ENCODE measurements at regions not wholly inside any gene's neighbourhood (a gene's known extent, or its start where the extent isn't known, plus 50 kb on each side); places are given as distances from the start of the nearest gene placed in this dataset.

DNA sequence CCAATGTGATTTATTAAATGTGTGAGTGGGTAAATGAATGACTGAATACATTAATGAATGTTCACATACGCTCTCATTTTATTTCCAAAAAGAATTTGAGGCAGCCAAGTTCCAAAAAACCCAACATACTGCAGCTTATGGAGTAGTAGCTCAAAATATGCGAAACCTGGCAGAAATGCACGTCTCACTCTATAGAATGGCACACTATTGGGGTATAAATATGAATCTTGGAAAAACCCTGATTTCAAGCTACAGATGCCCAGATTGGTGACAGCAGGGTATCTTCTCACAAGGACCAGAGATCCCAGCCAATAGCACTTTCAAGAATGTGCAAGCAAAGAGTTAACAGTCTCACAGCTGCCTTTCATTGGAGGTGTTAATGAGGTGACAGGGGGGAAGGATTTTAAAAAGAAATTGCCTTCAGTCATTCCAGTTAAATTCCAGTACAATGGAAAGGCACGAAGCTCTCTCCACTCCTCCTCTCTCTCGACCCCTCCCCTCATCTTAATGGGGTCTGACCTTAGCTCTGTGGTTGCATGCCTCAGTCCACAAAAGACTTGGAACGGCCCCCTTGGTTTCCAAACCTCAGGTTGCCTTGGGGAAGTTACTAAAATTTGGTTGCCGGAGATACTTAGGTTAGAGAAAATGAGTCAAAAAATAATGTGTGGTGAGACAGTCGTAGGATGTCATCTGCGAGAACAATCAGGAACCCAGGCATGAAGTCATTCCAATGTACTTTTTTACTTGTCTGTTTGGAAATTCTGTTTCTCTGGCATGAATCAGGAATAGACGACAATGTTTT lies 307.4 kb downstream of the NFIB start:
- peaks cover 7% of the 10 kb centered on the region for H3K9me3 Mint-ChIP-seq
- no peaks in the 10 kb centered on the region for H3K27me3 Mint-ChIP-seq (ENCODE audit: low read depth)
- ATAC-seq (no peak), DNase-seq (no peak)
- H3K4me3 Mint-ChIP-seq: no peak overlapping the region
- no peaks in the 10 kb centered on the region for H3K36me3 Mint-ChIP-seq (ENCODE audit: insufficient read depth)
- no peaks in the 10 kb centered on the region for H3K4me1 Mint-ChIP-seq (ENCODE audit: low read depth)

DNA sequence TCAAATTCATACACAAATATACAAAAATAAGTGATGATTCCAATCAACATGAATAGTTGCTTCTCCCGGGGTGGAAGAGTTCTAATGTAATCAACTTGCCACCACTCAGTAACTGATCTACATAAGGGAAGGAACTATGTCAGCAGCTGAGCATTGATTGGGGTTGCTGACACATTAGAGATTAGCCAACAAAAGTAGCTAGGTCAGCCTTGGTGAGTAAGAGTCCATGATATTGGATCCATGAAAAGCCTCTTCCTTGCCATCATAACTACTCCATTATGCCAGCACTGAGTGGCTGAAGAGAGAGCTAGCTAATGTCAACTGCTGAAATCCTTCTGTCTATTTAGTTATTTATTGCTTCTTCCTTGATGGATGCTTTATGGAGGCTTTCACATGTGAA lies 309.8 kb downstream of the NFIB start:
- Mint-ChIP-seq H3K4me1 (ENCODE audit: low read depth) (no peaks in the 10 kb centered on the region), H3K4me3 (no peak overlapping the region), H3K9me3 (peaks cover 7% of the 10 kb centered on the region), H3K27me3 (ENCODE audit: low read depth) (no peaks in the 10 kb centered on the region), H3K36me3 (ENCODE audit: insufficient read depth) (no peaks in the 10 kb centered on the region)
- DNase-seq: no peak
- no peak for ATAC-seq

DNA sequence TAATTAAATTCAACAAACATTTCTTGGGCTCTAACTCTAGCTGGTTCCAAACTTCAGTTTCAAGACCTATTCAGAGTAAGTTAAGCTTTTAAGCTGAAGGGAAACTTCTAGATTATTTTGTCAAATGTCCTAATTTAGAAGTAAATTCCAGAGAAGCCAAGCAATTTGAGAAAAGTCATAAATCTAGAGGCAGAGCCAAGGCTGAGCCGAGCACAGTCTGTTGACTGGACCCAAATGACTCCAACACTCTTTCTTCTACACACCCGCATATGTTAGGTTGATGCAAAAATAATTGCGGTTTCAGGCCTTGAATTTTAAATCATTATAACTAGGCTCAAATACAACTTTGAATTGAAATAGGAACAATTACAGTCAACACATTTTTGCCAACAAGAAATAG lies 319.7 kb downstream of the NFIB start:
- Mint-ChIP-seq H3K27me3 (ENCODE audit: low read depth) (no peaks in the 10 kb centered on the region), H3K9me3 (no peaks in the 10 kb centered on the region), H3K4me1 (ENCODE audit: low read depth) (no peaks in the 10 kb centered on the region), H3K36me3 (ENCODE audit: insufficient read depth) (no peaks in the 10 kb centered on the region), H3K4me3 (no peak overlapping the region)
- no peak for DNase-seq
- no peak for ATAC-seq

DNA sequence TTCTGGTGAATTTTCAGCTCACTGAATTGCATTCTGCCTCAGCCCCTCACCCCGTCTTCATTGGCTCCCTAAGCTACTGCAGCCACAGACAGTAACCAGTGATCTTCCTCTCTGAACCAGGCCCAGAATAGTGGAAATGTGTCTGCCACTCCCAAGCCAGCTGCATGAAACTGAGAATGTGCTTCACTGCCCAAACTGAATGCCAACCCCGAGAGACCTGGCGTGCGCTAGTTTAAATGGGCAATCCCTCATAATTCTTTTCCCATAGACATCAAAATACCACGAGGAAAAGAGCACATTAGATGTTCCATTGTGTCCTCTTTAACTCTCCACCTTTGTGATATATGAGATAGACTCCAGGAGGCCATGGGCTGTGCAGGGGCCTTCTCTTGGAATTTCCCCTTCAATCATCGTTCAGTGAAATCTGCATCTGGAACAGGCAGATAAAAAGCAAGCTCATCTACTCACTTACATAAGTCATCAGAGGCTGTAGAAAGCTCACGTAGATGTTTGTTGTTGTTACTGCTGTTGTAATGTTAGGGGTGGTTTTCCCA lies 320.2 kb downstream of the NFIB start:
- no peaks in the 10 kb centered on the region for H3K36me3 Mint-ChIP-seq (ENCODE audit: insufficient read depth)
- no peaks in the 10 kb centered on the region for H3K4me1 Mint-ChIP-seq (ENCODE audit: low read depth)

DNA sequence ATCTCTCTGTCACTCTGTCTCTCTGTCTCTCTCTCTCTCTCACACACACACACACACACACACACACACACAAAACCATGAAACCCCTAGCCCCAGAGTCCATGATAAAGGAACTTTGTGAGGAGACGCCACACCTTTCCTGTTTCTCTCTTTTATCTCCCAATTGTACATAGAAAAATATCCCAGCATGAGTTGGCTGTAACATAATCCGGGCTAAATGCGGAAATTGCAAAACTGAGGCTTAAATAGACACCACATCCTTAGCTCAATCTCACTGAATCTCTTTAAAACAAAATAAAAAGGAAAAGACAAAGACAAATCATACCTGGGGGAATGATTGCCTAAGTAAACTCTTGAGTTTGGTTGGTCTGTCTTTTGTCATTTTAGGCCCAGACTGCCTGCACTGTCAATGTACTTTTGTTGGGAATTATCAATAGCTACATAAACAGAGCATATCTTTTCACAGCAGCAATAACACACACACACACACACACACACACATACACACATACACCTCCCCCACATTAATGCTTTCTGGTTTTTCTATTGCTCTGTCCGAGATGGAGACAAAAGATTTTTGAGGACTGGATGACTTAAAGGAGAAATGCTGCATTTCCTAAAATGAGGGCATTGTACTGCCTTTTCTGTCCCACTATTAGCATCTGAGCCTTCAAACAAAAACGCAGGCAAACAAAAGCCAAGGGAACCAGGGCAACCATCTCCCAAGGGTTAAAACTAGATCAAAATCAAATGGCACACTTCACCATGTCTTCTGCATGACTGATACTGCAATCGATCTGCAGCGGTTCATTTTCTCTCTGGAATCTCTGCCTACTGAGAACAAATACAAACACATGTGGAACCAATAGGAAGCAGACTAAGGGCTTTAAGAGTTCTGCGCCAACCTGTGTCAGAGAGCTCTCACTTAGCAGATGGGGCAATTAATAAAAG lies 321.5 kb downstream of the NFIB start:
- H3K4me3 Mint-ChIP-seq: no peak overlapping the region

More for the DNA sequence above, 320.2 kb downstream of the NFIB start:
- no peaks in the 10 kb centered on the region for H3K27me3 Mint-ChIP-seq (ENCODE audit: low read depth)
- H3K4me3 Mint-ChIP-seq: no peak overlapping the region
- ATAC-seq (no peak), DNase-seq (no peak)
- H3K9me3 Mint-ChIP-seq: no peaks in the 10 kb centered on the region

DNA sequence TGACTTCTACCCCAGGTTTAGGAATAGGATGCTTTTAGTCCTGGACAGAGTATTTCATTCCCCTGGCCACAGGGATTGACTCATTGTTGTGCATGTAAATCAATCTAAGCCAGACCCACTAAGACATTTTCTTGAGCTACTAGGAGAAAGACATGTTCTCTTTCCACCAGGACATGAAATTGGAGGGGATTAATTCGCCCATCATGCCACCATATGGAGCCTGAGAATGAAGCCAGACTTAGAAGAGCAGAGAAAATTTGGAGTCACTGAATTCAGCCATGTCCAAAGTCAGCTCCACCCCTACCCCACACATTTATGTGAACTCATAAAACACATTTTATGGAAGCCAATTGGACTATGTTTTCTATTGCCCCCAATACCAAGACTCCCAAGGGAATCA lies 322.5 kb downstream of the NFIB start:
- Mint-ChIP-seq H3K9me3 (no peaks in the 10 kb centered on the region), H3K4me3 (no peak overlapping the region), H3K27me3 (ENCODE audit: low read depth) (no peaks in the 10 kb centered on the region), H3K36me3 (ENCODE audit: insufficient read depth) (no peaks in the 10 kb centered on the region), H3K4me1 (ENCODE audit: low read depth) (no peaks in the 10 kb centered on the region)
- no peak for ATAC-seq
- DNase-seq: no peak

More for the DNA sequence above, 321.5 kb downstream of the NFIB start:
- Mint-ChIP-seq H3K27me3 (ENCODE audit: low read depth) (no peaks in the 10 kb centered on the region), H3K9me3 (no peaks in the 10 kb centered on the region), H3K4me1 (ENCODE audit: low read depth) (no peaks in the 10 kb centered on the region), H3K36me3 (ENCODE audit: insufficient read depth) (no peaks in the 10 kb centered on the region)
- ATAC-seq (no peak), DNase-seq (no peak)

DNA sequence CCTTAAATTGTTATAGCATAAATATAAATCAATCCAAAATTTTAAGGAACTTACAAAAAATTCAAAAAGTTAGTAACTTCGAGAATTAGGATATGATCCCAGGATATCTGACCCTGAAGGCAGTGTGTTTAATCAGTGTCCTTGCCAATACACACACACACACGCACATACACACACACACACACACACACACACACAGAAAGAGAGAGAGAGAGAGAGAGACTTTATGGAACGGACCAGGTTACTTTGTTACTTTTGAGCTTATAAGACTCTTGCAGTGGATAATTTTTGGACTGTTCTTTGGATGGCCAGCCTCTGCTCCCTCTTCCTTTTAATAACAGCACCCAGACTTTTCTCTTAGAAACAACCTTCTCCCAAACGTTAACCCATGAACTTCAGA lies 322.9 kb downstream of the NFIB start:
- H3K4me1 Mint-ChIP-seq (ENCODE audit: low read depth): no peaks in the 10 kb centered on the region
- ATAC-seq (no peak), DNase-seq (no peak)
- H3K4me3 Mint-ChIP-seq: no peak overlapping the region
- H3K9me3 Mint-ChIP-seq: peaks cover 2% of the 10 kb centered on the region
- H3K27me3 Mint-ChIP-seq (ENCODE audit: low read depth): no peaks in the 10 kb centered on the region
- H3K36me3 Mint-ChIP-seq (ENCODE audit: insufficient read depth): no peaks in the 10 kb centered on the region

DNA sequence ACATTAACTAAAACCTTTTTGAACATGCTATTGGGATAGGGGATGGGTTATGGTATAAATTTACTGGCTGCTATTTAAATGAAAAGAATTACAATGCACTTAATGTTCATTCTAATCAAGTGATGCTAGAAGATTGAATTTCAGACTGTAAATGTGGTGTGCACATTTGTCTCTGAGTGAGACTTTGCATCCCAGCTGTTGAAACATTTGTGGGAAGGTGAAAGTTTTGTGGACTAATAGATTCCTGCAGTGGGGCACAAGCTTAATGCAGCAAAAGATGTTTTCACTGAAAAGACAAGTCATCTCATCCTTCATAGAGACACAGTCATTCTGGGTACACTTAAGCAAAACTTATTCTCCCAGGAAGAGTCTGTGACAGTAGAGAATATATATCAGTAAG lies 323.6 kb downstream of the NFIB start:
- Mint-ChIP-seq H3K4me3 (no peak overlapping the region), H3K36me3 (ENCODE audit: insufficient read depth) (no peaks in the 10 kb centered on the region), H3K9me3 (peaks cover 3% of the 10 kb centered on the region), H3K27me3 (ENCODE audit: low read depth) (no peaks in the 10 kb centered on the region), H3K4me1 (ENCODE audit: low read depth) (no peaks in the 10 kb centered on the region)
- no peak for ATAC-seq
- no peak for DNase-seq

DNA sequence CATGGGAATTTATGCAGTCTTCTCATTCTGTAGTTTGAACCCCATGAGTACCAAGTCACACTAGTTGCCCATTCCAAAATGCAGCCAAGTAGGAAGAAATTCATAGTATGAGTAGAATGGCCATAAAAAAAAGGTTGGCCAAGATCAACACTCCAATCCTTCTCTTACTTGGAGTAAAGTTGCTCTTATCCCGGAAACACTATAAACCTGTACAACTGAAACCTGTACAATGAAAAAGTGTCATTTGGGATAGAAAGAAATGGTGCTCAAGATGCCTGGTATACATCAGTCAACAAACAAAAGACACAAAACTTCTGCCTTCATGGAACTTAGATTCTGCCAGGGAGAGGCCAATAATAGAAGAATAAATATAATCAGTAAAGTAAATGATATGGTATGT lies 325.0 kb downstream of the NFIB start:
- H3K27me3 Mint-ChIP-seq (ENCODE audit: low read depth): no peaks in the 10 kb centered on the region
- H3K4me3 Mint-ChIP-seq: no peak overlapping the region
- H3K4me1 Mint-ChIP-seq (ENCODE audit: low read depth): no peaks in the 10 kb centered on the region
- DNase-seq: no peak
- no peaks in the 10 kb centered on the region for H3K36me3 Mint-ChIP-seq (ENCODE audit: insufficient read depth)
- H3K9me3 Mint-ChIP-seq: peaks cover 3% of the 10 kb centered on the region
- ATAC-seq: no peak

DNA sequence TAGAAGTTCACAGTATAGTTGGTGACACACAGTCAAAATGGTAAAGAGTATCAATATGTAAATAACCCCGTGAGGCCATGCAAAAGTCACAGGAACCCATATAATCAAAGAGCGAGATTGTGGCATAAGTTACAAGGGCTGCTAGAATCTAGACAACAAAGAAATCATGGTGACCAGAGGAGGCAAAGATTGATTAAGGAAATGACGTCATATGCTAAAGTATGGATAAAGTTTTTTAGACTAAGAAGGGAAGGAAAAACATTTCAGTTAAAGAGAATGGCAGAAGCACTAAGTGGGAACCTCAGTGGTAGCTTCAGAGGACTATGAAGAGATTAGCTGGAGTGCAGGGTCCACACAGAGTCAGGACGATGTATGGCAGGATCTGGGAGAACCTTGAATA lies 330.3 kb downstream of the NFIB start:
- H3K9me3 Mint-ChIP-seq: peaks cover 3% of the 10 kb centered on the region
- DNase-seq (no peak), ATAC-seq (no peak)
- H3K4me3 Mint-ChIP-seq: no peak overlapping the region
- H3K36me3 Mint-ChIP-seq (ENCODE audit: insufficient read depth): no peaks in the 10 kb centered on the region
- H3K4me1 Mint-ChIP-seq (ENCODE audit: low read depth): no peaks in the 10 kb centered on the region
- H3K27me3 Mint-ChIP-seq (ENCODE audit: low read depth): no peaks in the 10 kb centered on the region

DNA sequence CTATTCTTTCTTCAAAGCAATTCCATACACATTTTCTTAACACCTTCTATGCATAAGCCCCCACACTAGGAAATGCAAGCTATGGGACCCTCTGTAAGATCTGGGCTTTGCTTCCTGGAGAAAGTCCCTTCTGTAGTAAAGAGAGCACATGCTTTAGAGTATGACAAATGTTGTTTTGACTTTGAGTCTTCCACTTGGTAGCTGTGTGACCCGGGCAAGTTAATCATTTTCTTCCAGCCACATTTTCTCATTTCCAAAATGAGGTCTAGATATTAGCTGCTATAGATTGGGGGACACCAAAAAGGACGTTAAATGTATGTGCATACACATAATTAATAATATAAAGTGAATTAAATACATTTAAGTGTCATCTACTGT lies 334.0 kb downstream of the NFIB start:
- Mint-ChIP-seq H3K27me3 (ENCODE audit: low read depth) (no peaks in the 10 kb centered on the region), H3K4me1 (ENCODE audit: low read depth) (no peaks in the 10 kb centered on the region), H3K9me3 (no peaks in the 10 kb centered on the region), H3K4me3 (no peak overlapping the region), H3K36me3 (ENCODE audit: insufficient read depth) (no peaks in the 10 kb centered on the region)
- no peak for ATAC-seq
- no peak for DNase-seq

DNA sequence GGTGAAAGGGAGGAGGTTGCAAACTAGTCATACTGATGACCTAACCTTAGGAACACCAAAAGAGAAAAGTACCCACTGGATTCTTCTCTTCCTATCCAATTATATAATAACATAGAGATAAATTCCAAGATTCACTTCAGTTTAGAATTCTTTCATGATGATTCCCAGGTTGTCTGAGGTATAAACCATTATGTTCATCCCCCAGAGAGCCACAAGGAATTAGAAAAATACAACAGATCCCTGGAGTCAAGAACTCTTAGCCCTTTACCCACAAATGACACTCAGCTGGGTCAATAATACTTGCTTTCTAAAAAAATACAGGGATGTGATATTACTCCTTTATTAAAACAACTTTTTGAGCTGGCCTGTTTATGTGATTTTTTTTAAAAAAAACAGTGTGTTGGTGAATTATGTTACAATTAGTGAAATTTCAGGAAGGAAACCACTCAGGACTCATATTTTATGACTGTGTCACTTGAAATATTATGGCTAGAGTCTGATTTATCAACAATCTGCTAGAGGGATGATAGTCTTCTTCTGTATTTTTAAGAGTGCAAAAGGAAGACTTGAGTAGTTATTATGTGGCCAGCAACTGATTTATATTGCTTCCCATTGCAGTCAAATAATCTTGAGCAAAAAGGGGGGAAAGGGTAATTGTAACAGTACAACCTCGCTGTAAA lies 338.2 kb downstream of the NFIB start:
- peaks cover 2% of the 10 kb centered on the region for H3K9me3 Mint-ChIP-seq
- no peaks in the 10 kb centered on the region for H3K36me3 Mint-ChIP-seq (ENCODE audit: insufficient read depth)
- no peak for ATAC-seq
- H3K4me3 Mint-ChIP-seq: no peak overlapping the region
- no peak for DNase-seq
- H3K27me3 Mint-ChIP-seq (ENCODE audit: low read depth): no peaks in the 10 kb centered on the region
- H3K4me1 Mint-ChIP-seq (ENCODE audit: low read depth): no peaks in the 10 kb centered on the region

DNA sequence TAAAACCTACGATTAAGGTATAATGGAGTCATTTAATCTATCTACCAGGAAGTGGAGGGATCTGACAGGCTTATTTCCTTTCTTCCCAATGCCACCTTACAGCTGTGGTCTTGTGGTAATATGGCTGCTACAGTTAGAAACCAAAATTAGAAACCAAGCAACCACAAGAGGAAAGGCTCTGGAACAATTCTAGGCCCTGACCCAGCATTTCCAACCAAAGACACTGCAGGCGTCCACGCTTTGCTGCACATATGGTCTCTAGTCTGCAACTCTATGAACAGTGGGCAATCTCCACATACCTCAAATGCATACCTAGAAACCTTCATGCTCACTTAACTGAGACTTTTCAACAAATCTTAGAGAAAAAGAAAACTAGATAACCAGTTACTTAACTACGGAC lies 339.1 kb downstream of the NFIB start:
- Mint-ChIP-seq H3K4me3 (no peak overlapping the region), H3K4me1 (ENCODE audit: low read depth) (no peaks in the 10 kb centered on the region), H3K9me3 (peaks cover 5% of the 10 kb centered on the region)

DNA sequence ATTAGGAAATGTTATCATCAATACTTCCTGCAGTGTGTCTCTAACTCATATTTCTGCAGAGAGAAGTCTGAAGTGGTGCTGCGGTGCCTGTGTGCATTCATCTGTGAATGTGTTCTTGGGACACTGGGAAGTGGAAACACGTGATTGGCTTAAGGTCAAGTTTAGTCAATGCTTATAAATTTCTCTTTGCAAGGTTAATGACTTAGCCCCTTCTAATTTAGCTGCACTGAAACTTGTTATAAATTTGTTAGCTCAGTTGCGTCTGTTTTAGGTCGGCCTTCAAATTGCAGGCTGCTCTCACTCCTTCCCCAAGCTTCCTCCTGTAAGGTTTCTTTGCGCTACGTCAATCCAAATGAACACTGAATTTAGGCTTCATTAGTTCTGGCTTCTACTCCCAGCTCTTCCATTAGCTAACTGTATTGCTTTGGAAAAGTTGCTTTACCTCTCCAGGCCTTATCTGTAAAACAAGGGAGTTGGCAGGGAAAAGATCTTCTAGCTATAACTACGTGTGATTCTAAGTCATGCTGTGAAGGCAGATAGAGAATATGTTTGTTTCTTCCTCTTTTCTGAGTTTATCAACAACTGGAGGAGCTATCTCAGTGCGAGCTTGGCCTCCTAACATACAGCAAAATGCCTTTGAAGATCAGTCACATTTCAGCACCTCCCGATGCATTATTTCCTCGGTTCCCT lies 341.8 kb downstream of the NFIB start:
- no peaks in the 10 kb centered on the region for H3K4me1 Mint-ChIP-seq (ENCODE audit: low read depth)
- DNase-seq: no peak
- H3K4me3 Mint-ChIP-seq: no peak overlapping the region

More for the DNA sequence above, 339.1 kb downstream of the NFIB start:
- ATAC-seq (no peak), DNase-seq (no peak)
- no peaks in the 10 kb centered on the region for H3K27me3 Mint-ChIP-seq (ENCODE audit: low read depth)
- no peaks in the 10 kb centered on the region for H3K36me3 Mint-ChIP-seq (ENCODE audit: insufficient read depth)

More for the DNA sequence above, 341.8 kb downstream of the NFIB start:
- H3K27me3 Mint-ChIP-seq (ENCODE audit: low read depth): no peaks in the 10 kb centered on the region
- peaks cover 5% of the 10 kb centered on the region for H3K9me3 Mint-ChIP-seq
- ATAC-seq: no peak
- H3K36me3 Mint-ChIP-seq (ENCODE audit: insufficient read depth): no peaks in the 10 kb centered on the region

All from activated T-cell treated with anti-CD3 and anti-CD28 coated beads, Interleukin-2, amount 50 U/mL, for 4 hours (primary cell).